NOMO-1 treated with DMSO at 0.1 percent for 48 hours (cell line): ENCODE measurements at regions not wholly inside any gene's neighbourhood (a gene's known extent, or its start where the extent isn't known, plus 50 kb on each side); places are given as distances from the start of the nearest gene placed in this dataset.
"Not testable (repeated sequence)": the region's sequence is repeated elsewhere in the genome, so short reads cannot be mapped to it uniquely, and the experiment has no call there.

ENCODE experiments used
- DNase-seq: peaks from one replicate; lab custom pipeline; 2025; ENCODE audit not compliant: unreplicated experiment; lab: John Stamatoyannopoulos, UW

DNA sequence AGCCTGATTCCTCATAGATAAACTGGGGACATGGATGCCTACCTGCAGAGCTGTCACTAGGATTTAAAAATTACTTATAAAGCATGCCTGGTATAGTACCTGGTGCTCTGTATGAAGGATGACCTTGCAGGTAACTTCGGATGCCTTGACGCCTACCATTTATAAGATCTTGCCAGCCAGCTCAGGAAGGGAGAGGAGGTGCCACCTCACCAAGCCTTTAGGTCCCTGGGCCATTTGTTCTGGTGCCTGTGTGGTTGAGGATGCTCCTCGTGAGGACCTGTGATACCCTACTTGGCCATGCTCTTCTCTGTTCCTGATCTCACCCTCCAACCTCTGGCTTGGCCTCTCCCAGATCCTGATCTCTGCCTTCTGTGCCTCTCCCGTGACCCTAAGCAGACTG is 85.2 kb downstream of the FDX1 start:
- no peak for DNase-seq

DNA sequence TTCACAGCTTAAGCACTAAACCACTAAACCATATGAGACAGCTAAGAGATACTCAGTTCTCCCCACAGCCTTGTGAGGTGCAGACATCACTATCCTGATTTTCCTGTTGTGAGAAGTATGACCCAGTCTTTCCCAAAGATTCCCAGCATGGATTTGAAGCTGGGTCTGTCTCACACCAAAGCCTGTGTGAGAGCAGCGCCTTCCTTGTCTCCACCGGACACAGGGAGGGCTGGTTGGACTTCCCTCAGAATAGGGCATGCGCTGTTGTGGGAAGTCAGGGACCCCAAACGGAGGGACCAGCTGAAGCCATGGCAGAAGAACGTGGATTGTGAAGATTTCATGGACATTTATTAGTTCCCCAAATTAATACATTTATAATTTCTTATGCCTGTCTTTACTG is 87.6 kb downstream of the FDX1 start:
- not testable (repeated sequence) for DNase-seq

- no peak for DNase-seq
These were observed 89.2 kb downstream of the FDX1 start for GRCh38 chr11:110518809-110519514.

GRCh38 chr11:110519796-110520195 is 90.0 kb downstream of the FDX1 start:
- DNase-seq, result no peak

- peak; percentile 3 for DNase-seq
These were observed 92.7 kb downstream of the FDX1 start for GRCh38 chr11:110522471-110522870.

DNA sequence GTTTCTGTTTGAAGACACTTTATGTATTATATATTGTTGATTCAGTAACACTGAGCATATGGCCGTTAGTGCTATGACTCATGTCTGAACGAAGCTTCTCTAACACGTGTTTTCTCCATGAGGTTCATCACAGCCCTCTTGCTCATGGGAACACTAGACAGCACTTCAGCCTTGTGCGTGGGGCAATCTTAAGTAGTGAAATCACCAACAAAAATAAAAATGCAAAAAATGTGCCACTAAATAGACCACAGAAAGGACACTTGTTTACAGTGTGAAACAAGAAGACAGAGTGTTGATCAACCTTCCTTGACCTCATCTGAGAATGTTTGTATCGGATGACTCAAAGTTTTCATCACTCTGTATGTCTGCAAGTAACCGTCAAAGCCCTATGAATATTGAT is 94.5 kb downstream of the FDX1 start:
- no peak for DNase-seq

DNA sequence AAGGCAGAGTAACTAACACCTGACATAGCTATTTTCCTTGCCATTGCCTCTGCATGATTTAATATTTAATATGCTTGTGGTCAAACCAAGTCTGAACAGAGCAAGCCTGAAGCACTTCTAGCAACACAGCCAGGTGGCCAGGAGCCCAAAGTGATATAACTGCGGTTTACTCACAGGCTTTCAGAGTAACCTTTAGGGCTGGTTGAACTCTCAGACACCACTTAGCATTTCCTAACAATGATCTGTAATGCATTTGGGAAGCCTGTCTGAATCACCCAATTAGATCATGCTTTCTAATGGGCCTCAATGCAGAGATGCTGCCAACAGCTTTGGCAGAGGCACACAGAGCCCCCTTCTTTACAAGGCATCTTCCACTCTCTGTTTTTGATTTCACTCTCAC is 96.1 kb downstream of the FDX1 start:
- no peak for DNase-seq

DNA sequence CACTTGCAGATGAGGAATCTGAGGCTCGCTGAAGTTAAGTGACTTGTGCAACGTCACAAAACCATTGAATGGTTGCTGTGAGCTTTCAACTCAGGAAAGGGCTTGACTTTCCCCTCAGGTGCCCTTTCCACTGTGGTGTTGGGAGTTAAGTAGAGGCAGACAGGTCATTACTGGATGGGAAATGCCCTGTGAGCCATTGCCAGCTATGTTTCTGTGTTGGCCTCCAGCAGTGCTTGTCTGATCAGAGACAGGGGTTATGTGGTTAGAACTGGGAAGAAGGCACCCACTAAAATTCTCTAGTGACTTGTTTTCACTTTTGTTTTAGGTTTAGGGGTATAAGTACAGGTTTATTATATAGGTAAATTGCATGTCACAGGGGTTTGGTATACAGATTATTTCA is 96.6 kb downstream of the FDX1 start:
- no peak for DNase-seq
